Thymus (tissue), 11 donors: ENCODE measurements at regions not wholly inside any gene's neighbourhood (a gene's known extent, or its start where the extent isn't known, plus 50 kb on each side); places are given as distances from the start of the nearest gene placed in this dataset.

Source experiments
- DNase-seq, 9 donors: peaks; one replicate each; pipeline ENCODE4 v3.0.0-alpha.2; 2013; ENCODE audit warnings: low spot score in 9 of 9, low read depth in 6 of 9, missing footprints in 1 of 9
- H3K27ac ChIP-seq, 2 donors: one replicate each; pipeline ENCODE4 v1.5.1; 2013; ENCODE audit warnings: control low read depth in 1 of 2, low read depth in 1 of 2, low read length in 1 of 2, mild to moderate bottlenecking in 1 of 2, moderate library complexity in 1 of 2
- H3K27me3 ChIP-seq, 2 donors: one replicate each; pipeline ENCODE4 v1.5.1; 2013; ENCODE audit warnings: low read length in 1 of 2; ENCODE audit not compliant: control insufficient read depth in 2 of 2, insufficient read depth in 1 of 2
- H3K36me3 ChIP-seq, 2 donors: one replicate each; pipeline ENCODE4 v1.5.1; 2013; ENCODE audit warnings: low read length in 1 of 2, mild to moderate bottlenecking in 1 of 2, moderate library complexity in 1 of 2; ENCODE audit not compliant: control insufficient read depth in 2 of 2, insufficient read depth in 2 of 2
- H3K4me1 ChIP-seq, 2 donors: one replicate each; pipeline ENCODE4 v1.5.1; 2013; ENCODE audit warnings: low read length in 2 of 2; ENCODE audit not compliant: control insufficient read depth in 2 of 2, insufficient read depth in 2 of 2
- H3K4me3 ChIP-seq, 2 donors: one replicate each; pipeline ENCODE4 v1.5.1; 2013; ENCODE audit warnings: low read length in 2 of 2, control low read depth in 1 of 2, mild to moderate bottlenecking in 1 of 2
- H3K9me3 ChIP-seq, 2 donors: one replicate each; pipeline ENCODE4 v1.5.1; 2013; ENCODE audit warnings: low read length in 1 of 2, mild to moderate bottlenecking in 1 of 2; ENCODE audit not compliant: control insufficient read depth in 2 of 2, insufficient read depth in 1 of 2
- WGBS: extraction: QIAGEN DNeasy Blood & Tissue Kit; methylation state at CpG from one replicate; pipeline ENCODE4 v1.1.7; 2013; 5-methylcytosine and 5-hydroxymethylcytosine counted together
- donor health status: healthy.

DNA sequence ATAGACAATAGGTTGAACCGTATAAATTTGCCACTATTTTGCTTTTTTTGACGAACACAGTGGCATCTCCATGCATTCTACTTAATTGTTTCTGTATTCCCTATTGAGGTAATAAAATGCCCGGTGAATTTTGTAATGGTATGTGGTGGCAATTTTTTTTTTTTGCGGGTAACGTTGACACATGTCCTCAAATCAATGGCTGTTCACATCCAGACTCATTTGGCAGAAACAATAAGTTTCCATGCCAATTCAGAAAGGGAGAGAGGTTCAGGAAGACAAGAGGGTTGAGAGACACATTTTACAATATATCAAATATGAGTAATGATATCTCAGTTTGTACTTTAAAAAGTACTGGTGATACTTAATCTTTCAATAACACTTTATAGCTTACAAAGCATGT, 463.9 kb downstream of the WDR72 start:
- Histone ChIP-seq H3K36me3 (no peaks in the 10 kb centered on the region), H3K27ac (no peak overlapping the region), H3K9me3 (no peaks in the 10 kb centered on the region), H3K4me1 (no peaks in the 10 kb centered on the region), H3K4me3 (no peak overlapping the region), H3K27me3 (no peaks in the 10 kb centered on the region)
- 96% methylated on average over 5 of the region's 5 CpGs for WGBS
- no peak for DNase-seq

DNA sequence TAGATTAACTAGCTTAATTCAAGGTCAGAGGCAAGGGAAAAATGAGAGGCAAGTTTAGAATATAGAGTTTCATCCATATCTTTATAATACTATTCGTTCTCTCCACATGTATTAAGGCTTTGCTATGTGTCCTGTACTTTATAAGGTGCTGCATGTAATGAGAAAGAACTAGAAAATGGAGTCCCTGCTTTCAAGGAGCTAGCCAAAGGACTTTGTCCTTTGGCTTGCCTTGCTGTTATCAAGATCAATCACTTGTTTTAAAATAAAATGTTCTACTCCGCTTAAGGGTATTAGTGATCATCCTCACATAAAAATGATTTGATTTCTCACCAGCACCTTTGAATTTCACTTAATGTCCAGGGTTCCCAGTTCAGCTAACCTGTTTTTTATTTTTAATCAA, 470.9 kb downstream of the WDR72 start:
- H3K9me3 ChIP-seq = no peaks in the 10 kb centered on the region
- WGBS = over 99% methylated on average over 2 of the region's 2 CpGs
- no peak overlapping the region for H3K4me3 ChIP-seq
- no peaks in the 10 kb centered on the region for H3K27me3 ChIP-seq
- DNase-seq = no peak
- no peaks in the 10 kb centered on the region for H3K36me3 ChIP-seq
- no peak overlapping the region for H3K27ac ChIP-seq
- H3K4me1 ChIP-seq = no peaks in the 10 kb centered on the region

- Histone ChIP-seq H3K4me3 (no peak overlapping the region), H3K36me3 (no peaks in the 10 kb centered on the region), H3K27ac (no peak overlapping the region), H3K27me3 (no peaks in the 10 kb centered on the region), H3K9me3 (no peaks in the 10 kb centered on the region), H3K4me1 (no peaks in the 10 kb centered on the region)
- no peak for DNase-seq
- 65% methylated on average over 4 of the region's 4 CpGs for WGBS
Measured at GRCh38 chr15:53274630-53275029, 484.5 kb upstream of the ONECUT1 start.

GRCh38 chr15:53272116-53272515, 482.0 kb upstream of the ONECUT1 start:
- H3K4me3 ChIP-seq = no peak overlapping the region
- no peaks in the 10 kb centered on the region for H3K27me3 ChIP-seq
- no peak overlapping the region for H3K27ac ChIP-seq
- WGBS = 0% methylated on average over 1 of the region's 1 CpG
- H3K9me3 ChIP-seq = no peaks in the 10 kb centered on the region
- DNase-seq = no peak
- H3K4me1 ChIP-seq = no peaks in the 10 kb centered on the region
- H3K36me3 ChIP-seq = no peaks in the 10 kb centered on the region

DNA sequence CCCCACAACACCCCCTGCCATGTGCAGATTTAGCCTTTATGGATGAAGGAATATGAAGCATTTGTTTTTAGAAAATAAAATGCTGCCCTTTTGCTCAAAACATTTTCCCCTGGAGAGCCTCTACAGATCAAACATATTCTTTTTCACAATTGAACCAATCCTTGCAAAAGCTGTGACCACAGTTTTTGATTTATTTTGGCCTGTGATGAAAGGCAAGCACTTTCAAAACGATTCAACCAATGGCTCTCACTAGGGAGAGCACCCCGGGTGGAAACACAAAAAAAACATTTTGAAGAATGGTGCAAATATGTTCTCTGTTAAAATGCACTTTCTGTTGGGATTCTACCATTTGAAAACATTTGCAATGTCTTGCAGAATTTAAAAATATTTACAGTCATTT, 476.0 kb upstream of the ONECUT1 start:
- Histone ChIP-seq H3K4me1 (no peaks in the 10 kb centered on the region), H3K9me3 (no peaks in the 10 kb centered on the region)
- 69% methylated on average over 2 of the region's 2 CpGs for WGBS

DNA sequence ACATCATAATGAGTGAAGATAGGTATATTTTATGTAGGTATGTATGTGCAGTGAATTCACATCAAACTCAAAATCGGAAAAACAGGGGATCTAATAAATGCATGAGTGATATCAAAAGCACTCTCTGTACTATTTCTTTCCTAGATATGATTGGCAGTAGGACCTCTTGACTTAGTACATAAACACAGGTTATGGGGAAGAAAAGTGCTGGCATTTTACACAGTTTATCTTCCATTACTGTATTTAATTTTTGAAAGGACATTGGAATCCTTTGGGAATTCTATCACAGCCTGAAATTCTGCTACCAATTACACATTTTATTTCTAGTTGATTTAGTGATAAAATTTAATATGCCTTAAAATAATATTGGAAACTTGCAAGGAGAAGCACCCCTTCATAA, 470.5 kb upstream of the ONECUT1 start:
- H3K4me3 ChIP-seq = no peak overlapping the region
- WGBS = 98% methylated on average over 1 of the region's 1 CpG
- DNase-seq = no peak
- no peaks in the 10 kb centered on the region for H3K36me3 ChIP-seq
- no peaks in the 10 kb centered on the region for H3K9me3 ChIP-seq
- no peaks in the 10 kb centered on the region for H3K27me3 ChIP-seq
- no peak overlapping the region for H3K27ac ChIP-seq
- no peaks in the 10 kb centered on the region for H3K4me1 ChIP-seq

More for the DNA sequence above, 476.0 kb upstream of the ONECUT1 start:
- H3K36me3 ChIP-seq = no peaks in the 10 kb centered on the region
- no peak overlapping the region for H3K27ac ChIP-seq
- H3K4me3 ChIP-seq = no peak overlapping the region
- no peak for DNase-seq
- H3K27me3 ChIP-seq = no peaks in the 10 kb centered on the region

- no peak for DNase-seq
- H3K4me3 ChIP-seq = no peak overlapping the region
- 94% methylated on average over 4 of the region's 4 CpGs for WGBS
- H3K27me3 ChIP-seq = no peaks in the 10 kb centered on the region
- no peaks in the 10 kb centered on the region for H3K4me1 ChIP-seq
- no peaks in the 10 kb centered on the region for H3K36me3 ChIP-seq
- no peaks in the 10 kb centered on the region for H3K9me3 ChIP-seq
- no peak overlapping the region for H3K27ac ChIP-seq
Measured at GRCh38 chr15:53256457-53256856, 466.3 kb upstream of the ONECUT1 start.

DNA sequence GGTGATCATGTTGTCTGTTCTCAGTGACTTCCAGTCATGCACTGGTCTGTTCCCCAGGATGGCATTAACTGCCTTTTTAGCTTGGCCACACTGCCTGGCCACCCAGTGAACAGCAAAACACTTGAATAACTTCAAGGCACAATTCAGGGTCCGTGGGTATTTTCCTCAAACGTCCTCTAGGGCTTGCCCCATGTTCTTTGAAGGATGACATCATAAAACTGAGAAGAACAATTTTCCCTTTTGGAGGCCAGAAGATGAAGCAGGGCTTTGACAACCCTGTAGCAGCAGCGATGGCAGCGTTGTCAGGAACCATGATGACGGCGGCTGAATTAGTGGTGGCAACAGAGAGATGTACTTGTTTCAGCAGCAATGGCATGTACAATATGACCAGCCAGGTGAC, 465.9 kb upstream of the ONECUT1 start:
- no peaks in the 10 kb centered on the region for H3K4me1 ChIP-seq
- 88% methylated on average over 6 of the region's 6 CpGs for WGBS
- no peaks in the 10 kb centered on the region for H3K36me3 ChIP-seq

DNA sequence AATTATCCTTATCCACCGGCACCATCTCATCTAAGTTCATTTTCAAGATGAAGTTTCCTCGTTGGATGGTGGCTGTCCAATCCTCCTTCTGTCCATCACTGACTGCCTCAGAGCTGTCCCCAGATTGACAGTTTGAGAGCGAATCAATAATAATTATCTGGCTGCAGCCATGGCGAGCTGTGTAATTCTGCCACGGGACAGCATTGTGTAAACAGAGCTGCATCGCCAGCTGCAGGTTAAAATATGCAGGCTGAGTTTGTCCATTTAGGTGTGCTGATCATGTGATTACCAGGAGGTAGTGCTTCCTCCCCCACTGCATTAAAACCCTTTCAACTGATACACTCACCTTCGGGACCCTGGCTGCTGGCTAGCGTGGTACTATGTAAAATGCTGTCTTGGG, 461.9 kb upstream of the ONECUT1 start:
- Histone ChIP-seq H3K27me3 (no peaks in the 10 kb centered on the region), H3K4me3 (no peak overlapping the region), H3K27ac (no peak overlapping the region), H3K36me3 (no peaks in the 10 kb centered on the region), H3K4me1 (no peaks in the 10 kb centered on the region), H3K9me3 (no peaks in the 10 kb centered on the region)
- no peak for DNase-seq
- 92% methylated on average over 8 of the region's 8 CpGs for WGBS

More for the DNA sequence above, 465.9 kb upstream of the ONECUT1 start:
- H3K4me3 ChIP-seq = no peak overlapping the region
- no peak for DNase-seq
- H3K27ac ChIP-seq = no peak overlapping the region
- H3K9me3 ChIP-seq = no peaks in the 10 kb centered on the region
- H3K27me3 ChIP-seq = no peaks in the 10 kb centered on the region

GRCh38 chr15:53251523-53251922, 461.4 kb upstream of the ONECUT1 start:
- Histone ChIP-seq H3K4me3 (no peak overlapping the region), H3K27ac (no peak overlapping the region), H3K36me3 (no peaks in the 10 kb centered on the region), H3K9me3 (no peaks in the 10 kb centered on the region), H3K4me1 (no peaks in the 10 kb centered on the region), H3K27me3 (no peaks in the 10 kb centered on the region)
- no peak for DNase-seq
- 94% methylated on average over 2 of the region's 2 CpGs for WGBS
